Smooth muscle cell (in vitro differentiated cells): ENCODE measurements at regions not wholly inside any gene's neighbourhood (a gene's known extent, or its start where the extent isn't known, plus 50 kb on each side); places are given as distances from the start of the nearest gene placed in this dataset.

Experiments used
- DNase-seq: peaks from one replicate; lab custom pipeline; 2025; ENCODE audit not compliant: unreplicated experiment; lab: John Stamatoyannopoulos, UW
- H2AFZ ChIP-seq: fragments of 200-600 bp; sonication (generic); 2 replicates; pipeline ENCODE4 v1.6.0; 2016; ENCODE audit warnings: antibody characterized with exemption, low read depth, mild to moderate bottlenecking
- H3F3A ChIP-seq: fragments of 200-600 bp; sonication (generic); 2 replicates; pipeline ENCODE4 v1.6.0; 2017; ENCODE audit warnings: antibody characterized with exemption, low read depth
- H3K27ac ChIP-seq: fragments of 200-600 bp; sonication (generic); 2 replicates; pipeline ENCODE4 v1.5.1; 2016; ENCODE audit warnings: low read depth, mild to moderate bottlenecking
- H3K27me3 ChIP-seq: fragments of 200-600 bp; sonication (generic); 2 replicates; pipeline ENCODE4 v1.6.1; 2016; ENCODE audit warnings: low read depth, mild to moderate bottlenecking
- H3K36me3 ChIP-seq: fragments of 200-600 bp; sonication (generic); 2 replicates; pipeline ENCODE4 v1.5.1; 2016; ENCODE audit warnings: low read depth
- H3K4me1 ChIP-seq: fragments of 200-600 bp; sonication (generic); 2 replicates; pipeline ENCODE4 v1.5.1; 2016; ENCODE audit warnings: low read depth
- H3K4me2 ChIP-seq: fragments of 200-600 bp; sonication (generic); 2 replicates; pipeline ENCODE4 v1.6.0; 2016; ENCODE audit warnings: mild to moderate bottlenecking
- H3K4me3 ChIP-seq: fragments of 200-600 bp; sonication (generic); 2 replicates; pipeline ENCODE4 v1.5.1; 2016; ENCODE audit warnings: mild to moderate bottlenecking
- H3K79me2 ChIP-seq: fragments of 200-600 bp; sonication (generic); 2 replicates; pipeline ENCODE4 v1.6.0; 2016; ENCODE audit warnings: low read depth, mild to moderate bottlenecking
- H3K9ac ChIP-seq: fragments of 200-600 bp; sonication (generic); 2 replicates; pipeline ENCODE4 v1.6.0; 2016; ENCODE audit warnings: low read depth
- H3K9me3 ChIP-seq: fragments of 200-600 bp; sonication (generic); replicated peaks from 2 replicates; pipeline ENCODE4 v1.5.1; 2016; ENCODE audit warnings: low read depth
- H4K20me1 ChIP-seq: fragments of 200-600 bp; sonication (generic); 2 replicates; pipeline ENCODE4 v1.6.0; 2016; ENCODE audit warnings: low read depth
- WGBS: methylation state at CpG from one replicate; pipeline ENCODE4 v1.1.7; 2016; ENCODE audit warnings: low lambda C conversion rate; 5-methylcytosine and 5-hydroxymethylcytosine counted together
- TF ChIP-seq, protein P1 (sequence below): fragments of 200-600 bp; sonication (generic); IDR thresholded peaks from 2 replicates; pipeline ENCODE4 v1.5.1; 2017; ENCODE audit warnings: borderline replicate concordance, mild to moderate bottlenecking, antibody characterized with exemption; ENCODE audit not compliant: insufficient read depth, poor library complexity, severe bottlenecking

DNA sequence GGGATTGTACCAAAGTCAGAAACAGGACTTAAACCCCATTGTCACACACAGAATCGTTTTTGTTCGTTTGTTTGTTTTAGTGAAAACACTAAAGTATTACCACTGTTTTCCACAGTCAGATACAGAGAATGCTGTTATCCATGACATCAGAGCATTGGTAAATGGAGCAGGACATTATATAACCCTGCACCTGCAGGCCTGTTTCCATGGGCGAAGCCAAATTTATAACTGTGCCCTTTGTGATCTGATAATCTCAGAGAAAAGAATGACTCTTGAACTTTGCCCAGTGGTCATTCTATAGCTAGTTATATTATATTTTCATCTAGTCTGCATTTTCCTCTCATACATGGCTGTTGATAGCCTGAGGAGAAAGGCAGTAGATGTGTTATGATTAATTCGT is 217.6 kb downstream of the TMEM182 start:
- H3K36me3 ChIP-seq, result no peaks in the 10 kb centered on the region
- no peak overlapping the region for H3K4me2 ChIP-seq
- H4K20me1 ChIP-seq, result no peaks in the 10 kb centered on the region
- DNase-seq, result no peak
- no peak overlapping the region for H2AFZ ChIP-seq
- TF ChIP-seq, protein P1, sequence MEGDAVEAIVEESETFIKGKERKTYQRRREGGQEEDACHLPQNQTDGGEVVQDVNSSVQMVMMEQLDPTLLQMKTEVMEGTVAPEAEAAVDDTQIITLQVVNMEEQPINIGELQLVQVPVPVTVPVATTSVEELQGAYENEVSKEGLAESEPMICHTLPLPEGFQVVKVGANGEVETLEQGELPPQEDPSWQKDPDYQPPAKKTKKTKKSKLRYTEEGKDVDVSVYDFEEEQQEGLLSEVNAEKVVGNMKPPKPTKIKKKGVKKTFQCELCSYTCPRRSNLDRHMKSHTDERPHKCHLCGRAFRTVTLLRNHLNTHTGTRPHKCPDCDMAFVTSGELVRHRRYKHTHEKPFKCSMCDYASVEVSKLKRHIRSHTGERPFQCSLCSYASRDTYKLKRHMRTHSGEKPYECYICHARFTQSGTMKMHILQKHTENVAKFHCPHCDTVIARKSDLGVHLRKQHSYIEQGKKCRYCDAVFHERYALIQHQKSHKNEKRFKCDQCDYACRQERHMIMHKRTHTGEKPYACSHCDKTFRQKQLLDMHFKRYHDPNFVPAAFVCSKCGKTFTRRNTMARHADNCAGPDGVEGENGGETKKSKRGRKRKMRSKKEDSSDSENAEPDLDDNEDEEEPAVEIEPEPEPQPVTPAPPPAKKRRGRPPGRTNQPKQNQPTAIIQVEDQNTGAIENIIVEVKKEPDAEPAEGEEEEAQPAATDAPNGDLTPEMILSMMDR, result no peak
- no peak overlapping the region for H3K4me3 ChIP-seq
- H3K27ac ChIP-seq, result no peak overlapping the region
- no peaks in the 10 kb centered on the region for H3F3A ChIP-seq
- WGBS, result 83% methylated on average over 4 of the region's 4 CpGs
- no peaks in the 10 kb centered on the region for H3K9me3 ChIP-seq
- no peak overlapping the region for H3K9ac ChIP-seq
- H3K27me3 ChIP-seq, result peaks cover 8% of the 10 kb centered on the region
- no peaks in the 10 kb centered on the region for H3K4me1 ChIP-seq
- H3K79me2 ChIP-seq, result no peaks in the 10 kb centered on the region

DNA sequence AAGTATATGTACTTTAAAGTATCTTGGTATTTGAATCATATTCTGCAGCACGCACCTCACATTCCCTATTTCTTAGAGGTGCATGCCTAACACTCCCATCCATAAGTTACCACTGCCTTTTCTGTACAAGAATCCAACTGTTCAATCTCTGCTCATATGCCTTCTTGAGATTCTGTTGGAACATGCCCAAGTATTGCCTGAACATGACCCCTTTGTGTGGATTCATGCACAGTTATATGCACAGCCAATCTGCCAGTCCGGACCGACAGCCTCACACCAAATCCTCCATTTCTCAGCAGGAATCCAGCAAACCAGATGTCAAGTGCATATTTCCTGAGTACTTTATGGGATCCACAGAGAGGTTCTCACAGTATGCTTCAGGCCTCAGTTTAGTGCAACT is 222.0 kb downstream of the TMEM182 start:
- no peak overlapping the region for H3K4me2 ChIP-seq
- H3K27ac ChIP-seq, result no peak overlapping the region
- no peaks in the 10 kb centered on the region for H3K4me1 ChIP-seq
- 89% methylated on average over 3 of the region's 3 CpGs for WGBS
- no peak overlapping the region for H3K9ac ChIP-seq
- H3K79me2 ChIP-seq, result no peaks in the 10 kb centered on the region
- TF ChIP-seq, protein P1, result no peak
- no peak overlapping the region for H3K4me3 ChIP-seq
- no peak overlapping the region for H2AFZ ChIP-seq
- DNase-seq, result no peak
- H3K9me3 ChIP-seq, result no peaks in the 10 kb centered on the region
- no peaks in the 10 kb centered on the region for H4K20me1 ChIP-seq
- no peaks in the 10 kb centered on the region for H3K36me3 ChIP-seq
- no peaks in the 10 kb centered on the region for H3F3A ChIP-seq
- peaks cover 8% of the 10 kb centered on the region for H3K27me3 ChIP-seq

DNA sequence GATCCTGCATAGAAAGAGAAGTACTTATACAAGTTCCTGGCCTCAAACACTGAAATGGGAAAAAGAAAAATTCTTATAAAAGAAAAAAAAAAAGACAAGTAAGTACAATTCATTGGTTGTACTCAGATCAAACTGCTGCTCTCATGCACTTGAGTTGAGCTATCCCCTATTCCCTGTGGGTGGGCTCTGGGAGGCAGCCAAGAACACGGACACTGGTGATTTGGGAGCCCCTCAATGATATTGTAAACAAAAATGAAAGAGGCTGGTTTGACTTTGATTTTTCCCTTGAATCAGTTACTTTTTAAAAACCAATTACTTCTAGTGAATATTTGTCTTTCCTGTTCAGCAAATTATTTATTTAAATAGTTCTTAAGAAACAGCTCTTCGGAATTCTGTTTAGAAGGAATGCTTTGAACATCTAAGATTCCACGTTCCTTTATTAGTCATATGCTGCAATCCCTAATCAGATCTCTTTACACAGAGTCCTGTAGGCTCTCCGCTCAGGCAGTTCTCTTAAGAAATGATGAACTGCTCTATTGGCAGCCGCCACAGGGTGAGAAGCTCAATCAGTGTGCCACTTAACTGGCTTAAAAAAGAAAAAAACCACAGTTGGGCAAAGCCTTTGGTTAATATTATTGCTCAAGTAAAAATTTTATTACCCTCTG is 225.1 kb downstream of the TMEM182 start:
- Histone ChIP-seq H4K20me1 (no peaks in the 10 kb centered on the region), H3K4me3 (no peak overlapping the region), H3F3A (no peaks in the 10 kb centered on the region), H3K9me3 (no peaks in the 10 kb centered on the region), H2AFZ (no peak overlapping the region), H3K4me1 (no peaks in the 10 kb centered on the region), H3K79me2 (no peaks in the 10 kb centered on the region), H3K27me3 (no peaks in the 10 kb centered on the region), H3K9ac (no peak overlapping the region), H3K36me3 (no peaks in the 10 kb centered on the region), H3K27ac (no peak overlapping the region), H3K4me2 (no peak overlapping the region)
- 58% methylated on average over 5 of the region's 5 CpGs for whole genome bisulfite sequencing
- DNase-seq, result no peak
- TF ChIP-seq, protein P1, result no peak

DNA sequence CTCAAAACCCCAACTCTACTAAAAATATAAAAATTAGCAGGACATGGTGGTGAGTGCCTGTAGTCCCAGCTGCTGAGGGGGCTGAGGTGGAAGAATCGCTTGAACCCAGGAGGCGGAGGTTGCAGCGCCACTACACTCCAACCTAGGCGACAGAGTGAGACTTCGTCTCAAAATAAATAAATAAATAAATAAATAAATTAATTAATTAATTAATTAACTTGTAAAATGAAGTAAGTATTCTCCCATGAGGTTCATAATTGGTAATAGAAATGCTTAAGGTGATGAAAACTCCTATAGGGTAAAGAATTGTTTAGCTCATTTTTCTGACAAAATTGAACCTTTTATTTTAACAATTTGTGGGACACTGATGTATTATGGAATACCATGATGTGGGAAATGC is 230.8 kb downstream of the TMEM182 start:
- no peaks in the 10 kb centered on the region for H3F3A ChIP-seq
- no peaks in the 10 kb centered on the region for H3K79me2 ChIP-seq
- H3K27me3 ChIP-seq, result no peaks in the 10 kb centered on the region
- no peak for DNase-seq
- H3K9ac ChIP-seq, result no peak overlapping the region
- H3K4me3 ChIP-seq, result no peak overlapping the region
- WGBS, result 94% methylated on average over 5 of the region's 5 CpGs
- no peaks in the 10 kb centered on the region for H3K36me3 ChIP-seq
- H2AFZ ChIP-seq, result no peak overlapping the region
- H3K4me1 ChIP-seq, result no peaks in the 10 kb centered on the region
- H3K27ac ChIP-seq, result no peak overlapping the region
- TF ChIP-seq, protein P1, result no peak
- H4K20me1 ChIP-seq, result no peaks in the 10 kb centered on the region
- H3K9me3 ChIP-seq, result no peaks in the 10 kb centered on the region
- H3K4me2 ChIP-seq, result no peak overlapping the region
